Omental fat pad (tissue), 3 donors: ENCODE measurements at regions not wholly inside any gene's neighbourhood (a gene's known extent, or its start where the extent isn't known, plus 50 kb on each side); places are given as distances from the start of the nearest gene placed in this dataset.

Source experiments
- ATAC-seq: fragments of 150-250 bp; one replicate; pipeline ENCODE4 v1.9.1; 2016; ENCODE audit warnings: mild to moderate bottlenecking, moderate library complexity; ENCODE audit not compliant: low FRiP score
- DNase-seq: peaks from one replicate; pipeline ENCODE4 v3.0.0-alpha.2; 2019; ENCODE audit warnings: low spot score
- TF ChIP-seq, protein P1 (sequence below), 3 donors: fragments of 450-650 bp; IDR thresholded peaks; one replicate each; pipeline ENCODE4 v1.5.1; 2016 to 2017; ENCODE audit warnings: antibody characterized with exemption in 3 of 3, mild to moderate bottlenecking in 3 of 3, moderate library complexity in 2 of 3

GRCh38 chr15:46858150-46858549 is 859.2 kb upstream of the SEMA6D start:
- ATAC-seq (no peak), DNase-seq (no peak)
- TF ChIP-seq, protein P1, sequence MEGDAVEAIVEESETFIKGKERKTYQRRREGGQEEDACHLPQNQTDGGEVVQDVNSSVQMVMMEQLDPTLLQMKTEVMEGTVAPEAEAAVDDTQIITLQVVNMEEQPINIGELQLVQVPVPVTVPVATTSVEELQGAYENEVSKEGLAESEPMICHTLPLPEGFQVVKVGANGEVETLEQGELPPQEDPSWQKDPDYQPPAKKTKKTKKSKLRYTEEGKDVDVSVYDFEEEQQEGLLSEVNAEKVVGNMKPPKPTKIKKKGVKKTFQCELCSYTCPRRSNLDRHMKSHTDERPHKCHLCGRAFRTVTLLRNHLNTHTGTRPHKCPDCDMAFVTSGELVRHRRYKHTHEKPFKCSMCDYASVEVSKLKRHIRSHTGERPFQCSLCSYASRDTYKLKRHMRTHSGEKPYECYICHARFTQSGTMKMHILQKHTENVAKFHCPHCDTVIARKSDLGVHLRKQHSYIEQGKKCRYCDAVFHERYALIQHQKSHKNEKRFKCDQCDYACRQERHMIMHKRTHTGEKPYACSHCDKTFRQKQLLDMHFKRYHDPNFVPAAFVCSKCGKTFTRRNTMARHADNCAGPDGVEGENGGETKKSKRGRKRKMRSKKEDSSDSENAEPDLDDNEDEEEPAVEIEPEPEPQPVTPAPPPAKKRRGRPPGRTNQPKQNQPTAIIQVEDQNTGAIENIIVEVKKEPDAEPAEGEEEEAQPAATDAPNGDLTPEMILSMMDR (IDR thresholded peaks at IDR 0.05) = no peak

- ATAC-seq (no peak), DNase-seq (no peak)
- TF ChIP-seq, protein P1 (IDR thresholded peaks at IDR 0.05) = no peak
These were observed 855.5 kb upstream of the SEMA6D start for GRCh38 chr15:46861796-46862195.

DNA sequence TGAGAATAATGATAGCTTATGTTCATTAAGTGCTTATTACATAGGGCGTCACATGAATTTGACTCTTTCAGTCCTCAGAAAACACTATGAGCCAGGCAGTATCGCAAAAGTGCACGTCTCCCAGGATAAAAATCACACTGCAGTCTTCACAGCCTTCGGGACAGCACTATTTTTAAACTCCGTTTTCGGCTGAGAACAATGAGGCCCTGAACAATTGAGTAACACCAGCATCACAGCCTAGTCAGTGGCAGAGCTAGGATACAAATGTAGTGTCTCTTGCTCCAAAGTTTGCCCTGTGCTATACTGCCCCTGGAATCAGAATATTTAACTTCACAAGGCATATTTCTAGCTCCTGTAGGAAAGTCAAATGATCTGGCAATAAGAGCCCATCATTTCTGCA is 852.1 kb upstream of the SEMA6D start:
- ATAC-seq = no peak
- DNase-seq = no peak
- TF ChIP-seq, protein P1 (IDR thresholded peaks at IDR 0.05) = no peak

GRCh38 chr15:46872286-46872980 is 844.9 kb upstream of the SEMA6D start:
- DNase-seq (no peak), ATAC-seq (no peak)
- TF ChIP-seq, protein P1 (IDR thresholded peaks at IDR 0.05) = no peak

DNA sequence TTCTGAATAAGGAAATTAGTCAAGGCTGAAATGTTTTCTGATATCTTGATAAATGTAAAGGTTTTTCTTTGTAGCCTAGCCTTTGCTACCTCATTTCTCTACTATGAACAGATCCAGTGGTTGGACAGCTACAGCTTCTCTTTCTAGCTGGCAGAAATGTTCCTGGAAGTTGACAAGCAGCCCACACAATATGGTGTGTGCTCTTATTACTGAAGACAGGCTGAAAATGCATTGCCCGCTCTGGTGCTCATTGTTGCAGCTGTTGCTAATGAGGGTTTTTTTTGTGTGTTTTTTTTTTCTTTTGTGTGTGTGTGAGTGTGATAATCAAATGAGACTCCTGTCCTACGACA is 844.3 kb upstream of the SEMA6D start:
- ATAC-seq = no peak
- DNase-seq = no peak
- TF ChIP-seq, protein P1 (IDR thresholded peaks at IDR 0.05) = no peak

DNA sequence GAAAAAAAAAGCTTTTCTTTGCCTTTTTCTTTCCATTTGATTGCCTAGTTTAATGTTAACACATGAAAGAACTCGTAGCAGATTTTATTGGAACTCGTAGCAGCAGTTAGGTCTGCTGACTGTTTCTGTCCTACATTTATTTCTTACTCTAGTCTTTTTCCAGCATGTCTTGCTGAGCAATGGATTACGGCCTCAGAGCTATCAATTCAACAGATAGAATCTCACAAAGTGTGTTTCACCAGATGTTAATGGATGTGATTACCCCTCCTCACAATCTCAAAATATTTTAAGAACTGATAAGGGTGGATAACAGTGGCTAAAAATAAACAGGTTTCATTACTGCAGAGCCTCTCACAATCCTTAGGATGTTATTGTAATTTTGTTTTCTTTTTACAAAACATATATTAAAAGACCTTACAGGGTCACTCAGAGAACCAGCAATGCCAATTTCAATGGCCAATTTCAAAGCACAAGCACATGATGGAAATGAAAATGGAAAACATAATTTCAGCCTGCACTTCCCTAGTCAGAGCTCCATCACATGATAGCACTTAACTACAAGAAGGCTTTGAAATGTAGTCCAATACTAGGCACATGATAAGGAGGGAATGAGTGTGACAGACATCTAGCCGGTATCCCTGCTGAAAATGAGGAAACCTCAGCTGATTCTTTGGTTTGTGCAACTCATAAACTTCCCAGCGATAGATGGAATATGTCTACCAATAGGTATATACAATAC is 838.1 kb upstream of the SEMA6D start:
- TF ChIP-seq, protein P1 (IDR thresholded peaks at IDR 0.05) = no peak
- DNase-seq (no peak), ATAC-seq (no peak)

- TF ChIP-seq, protein P1 (IDR thresholded peaks at IDR 0.05) = no peak
- ATAC-seq (no peak), DNase-seq (no peak)
These were observed 836.5 kb upstream of the SEMA6D start for GRCh38 chr15:46880791-46881190.
